22Rv1 (cell line): ENCODE measurements at regions not wholly inside any gene's neighbourhood (a gene's known extent, or its start where the extent isn't known, plus 50 kb on each side); places are given as distances from the start of the nearest gene placed in this dataset.

ENCODE experiments used
- H3K27ac ChIP-seq: fragments of 450-650 bp; 2 replicates; pipeline ENCODE4 v1.5.1; 2017
- ZFX ChIP-seq: fragments of 450-650 bp; IDR thresholded peaks from 2 replicates; pipeline ENCODE4 v1.6.1; 2017; ENCODE audit warnings: antibody characterized with exemption, borderline replicate concordance
- TF ChIP-seq, protein P1 (sequence below): fragments of 450-650 bp; IDR thresholded peaks from 2 replicates; pipeline ENCODE4 v1.5.1; 2017; ENCODE audit warnings: mild to moderate bottlenecking

DNA sequence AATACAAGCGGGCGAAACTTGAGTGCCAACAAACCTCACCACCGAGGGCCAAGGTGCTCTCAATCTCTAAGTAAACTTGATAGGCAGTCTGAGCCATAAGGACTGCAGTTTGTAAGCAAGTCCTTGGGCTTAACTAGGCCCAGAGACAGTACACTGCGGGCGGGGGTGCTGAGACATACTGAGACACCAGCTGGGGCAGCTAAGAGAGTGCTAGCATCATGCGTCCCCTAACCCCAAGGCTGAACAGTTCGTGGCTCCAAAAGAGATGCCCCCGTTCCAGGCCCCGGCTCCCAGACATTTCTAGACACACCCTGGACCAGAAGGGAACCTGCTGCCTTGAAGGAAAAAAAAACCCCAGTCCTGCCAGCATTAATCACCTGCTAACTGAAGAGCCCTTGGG lies 126.8 kb upstream of the PRDX4 start:
- no peak overlapping the region for H3K27ac ChIP-seq
- TF ChIP-seq, protein P1, sequence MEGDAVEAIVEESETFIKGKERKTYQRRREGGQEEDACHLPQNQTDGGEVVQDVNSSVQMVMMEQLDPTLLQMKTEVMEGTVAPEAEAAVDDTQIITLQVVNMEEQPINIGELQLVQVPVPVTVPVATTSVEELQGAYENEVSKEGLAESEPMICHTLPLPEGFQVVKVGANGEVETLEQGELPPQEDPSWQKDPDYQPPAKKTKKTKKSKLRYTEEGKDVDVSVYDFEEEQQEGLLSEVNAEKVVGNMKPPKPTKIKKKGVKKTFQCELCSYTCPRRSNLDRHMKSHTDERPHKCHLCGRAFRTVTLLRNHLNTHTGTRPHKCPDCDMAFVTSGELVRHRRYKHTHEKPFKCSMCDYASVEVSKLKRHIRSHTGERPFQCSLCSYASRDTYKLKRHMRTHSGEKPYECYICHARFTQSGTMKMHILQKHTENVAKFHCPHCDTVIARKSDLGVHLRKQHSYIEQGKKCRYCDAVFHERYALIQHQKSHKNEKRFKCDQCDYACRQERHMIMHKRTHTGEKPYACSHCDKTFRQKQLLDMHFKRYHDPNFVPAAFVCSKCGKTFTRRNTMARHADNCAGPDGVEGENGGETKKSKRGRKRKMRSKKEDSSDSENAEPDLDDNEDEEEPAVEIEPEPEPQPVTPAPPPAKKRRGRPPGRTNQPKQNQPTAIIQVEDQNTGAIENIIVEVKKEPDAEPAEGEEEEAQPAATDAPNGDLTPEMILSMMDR, result no peak
- no peak for TF ChIP-seq ZFX

DNA sequence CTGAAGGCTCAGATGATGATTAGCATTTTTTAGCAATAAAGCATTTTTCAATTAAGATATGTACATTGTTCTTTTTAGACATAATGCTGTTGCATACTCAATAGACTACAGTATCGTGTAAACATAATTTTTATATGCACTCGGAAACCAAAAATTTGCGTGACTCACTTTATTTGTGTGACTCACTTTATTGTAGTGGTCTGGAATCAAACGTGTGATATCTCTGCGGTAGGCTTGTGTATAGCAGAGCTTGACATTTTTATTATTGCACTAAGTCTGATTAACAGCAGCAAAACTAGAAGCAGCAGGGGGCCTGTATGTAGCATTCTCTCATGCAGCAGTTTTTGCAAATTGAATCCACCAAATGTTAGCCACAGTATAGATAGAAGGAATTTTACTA lies 119.1 kb upstream of the PRDX4 start:
- TF ChIP-seq ZFX, result no peak
- TF ChIP-seq, protein P1, result no peak
- H3K27ac ChIP-seq, result no peak overlapping the region

DNA sequence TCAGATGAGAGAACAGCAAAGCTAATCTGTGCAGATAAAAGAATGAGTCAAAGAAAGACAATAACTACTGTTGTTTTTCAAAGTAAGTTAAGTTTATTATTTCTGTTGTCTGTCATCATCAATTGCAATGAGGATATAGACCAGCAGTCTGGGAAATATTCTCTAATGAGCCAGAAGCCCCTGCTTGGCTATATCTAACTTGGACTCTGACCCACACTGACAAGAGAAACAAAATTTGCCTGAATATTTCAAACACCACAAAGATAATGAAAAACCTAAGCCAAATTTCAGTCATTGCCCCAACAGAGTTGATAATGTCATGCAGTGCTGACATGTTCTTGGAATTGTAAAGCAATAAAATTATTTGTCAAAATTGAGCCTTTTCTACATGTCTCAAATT lies 115.0 kb upstream of the PRDX4 start:
- TF ChIP-seq ZFX, result no peak
- TF ChIP-seq, protein P1, result no peak
- H3K27ac ChIP-seq, result no peak overlapping the region

DNA sequence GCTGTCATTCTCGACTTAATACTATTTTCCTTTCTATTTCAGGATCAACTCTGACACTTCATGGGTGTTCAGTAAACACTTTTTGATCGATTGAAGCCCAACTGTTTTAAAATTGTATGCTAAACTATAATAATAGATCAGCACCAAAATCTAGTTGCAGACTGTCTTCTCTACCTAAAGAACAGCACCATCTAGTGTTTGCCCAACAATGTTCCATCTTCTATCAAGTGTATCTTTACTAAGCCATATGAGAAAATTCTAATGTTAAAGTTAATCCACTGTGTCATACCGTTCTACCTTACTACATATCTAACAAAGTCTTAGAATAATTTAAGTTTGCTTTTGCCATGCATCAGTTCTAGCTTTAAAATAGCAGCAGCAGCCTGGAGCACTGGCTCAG lies 113.0 kb upstream of the PRDX4 start:
- TF ChIP-seq ZFX, result no peak
- TF ChIP-seq, protein P1, result peak; percentile 51; the same call in 1 of the 2 replicates
- no peak overlapping the region for H3K27ac ChIP-seq

DNA sequence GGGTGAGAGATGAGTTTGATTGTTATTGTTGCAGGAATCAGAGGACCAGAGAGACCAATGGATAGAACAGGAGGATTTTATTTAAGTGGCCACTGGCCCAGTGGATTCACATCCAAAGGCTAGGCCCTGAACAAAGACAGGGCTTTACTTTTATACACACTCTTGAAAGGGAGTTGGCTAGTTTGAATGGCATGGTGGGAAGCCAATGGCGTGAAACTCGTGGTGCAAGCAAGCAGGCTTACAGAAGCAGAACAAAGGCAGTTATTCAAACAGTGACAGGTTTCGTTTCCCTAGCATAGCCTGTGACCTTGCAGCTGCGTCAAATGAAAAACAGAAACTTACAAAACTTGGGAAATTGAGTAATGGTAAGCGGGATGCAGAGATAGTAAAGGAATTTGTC lies 110.2 kb upstream of the PRDX4 start:
- no peak for TF ChIP-seq ZFX
- TF ChIP-seq, protein P1, result no peak
- H3K27ac ChIP-seq, result no peak overlapping the region

DNA sequence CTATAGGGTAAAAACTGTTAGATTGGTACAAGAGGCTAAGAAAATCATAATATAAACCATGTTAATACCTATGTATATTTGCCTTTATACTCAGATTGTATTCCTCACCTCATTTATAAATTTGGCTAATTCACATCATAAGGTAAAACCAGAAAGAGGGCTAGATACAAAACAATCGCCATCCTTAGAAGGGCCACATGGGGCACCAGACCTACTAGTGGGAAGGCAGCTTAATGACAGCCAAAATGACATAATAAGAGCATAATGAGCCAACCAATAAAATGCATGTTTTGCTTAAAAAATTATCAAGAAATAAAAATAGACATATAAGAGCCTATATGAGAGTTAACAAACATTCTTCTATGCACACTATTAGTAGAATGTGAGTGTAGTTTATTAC lies 107.3 kb upstream of the PRDX4 start:
- no peak overlapping the region for H3K27ac ChIP-seq
- TF ChIP-seq, protein P1, result no peak; the same call in 1 of the 2 replicates
- no peak for TF ChIP-seq ZFX

DNA sequence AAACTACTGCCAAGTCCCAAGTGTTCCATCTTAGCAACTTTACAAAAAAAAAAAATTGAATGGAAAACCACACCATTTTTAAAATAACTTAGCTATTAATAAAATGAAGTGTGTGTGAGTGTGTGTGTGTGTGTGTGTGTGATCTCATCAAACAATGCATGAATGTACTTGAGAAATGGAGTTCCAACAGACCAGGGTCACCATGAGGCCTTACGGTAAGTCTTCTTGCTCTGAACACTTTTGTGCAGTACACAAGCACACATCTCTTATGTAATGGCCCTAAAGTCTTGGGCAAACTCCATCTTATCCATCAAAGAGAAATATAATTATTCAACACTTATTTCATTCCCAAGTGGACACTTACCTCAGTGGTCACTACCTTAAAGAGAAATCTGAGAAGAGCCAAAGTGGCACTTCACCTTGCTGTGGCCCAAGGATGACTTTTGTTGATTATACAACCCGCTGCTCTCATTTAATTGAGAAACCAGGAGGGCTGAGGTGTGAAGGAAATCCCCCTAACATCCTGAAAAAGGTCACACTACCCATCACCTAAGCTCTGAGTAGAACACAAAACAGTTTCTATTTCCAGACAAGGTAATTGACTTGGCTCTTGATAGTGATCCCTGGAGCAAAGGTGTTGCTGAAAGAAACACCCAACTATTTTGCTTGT lies 96.5 kb upstream of the PRDX4 start:
- TF ChIP-seq, protein P1, result no peak
- no peak for TF ChIP-seq ZFX
- no peak overlapping the region for H3K27ac ChIP-seq
